SK-N-SH (cell line): ENCODE measurements at regions not wholly inside any gene's neighbourhood (a gene's known extent, or its start where the extent isn't known, plus 50 kb on each side); places are given as distances from the start of the nearest gene placed in this dataset.

Experiments
- CHD2 ChIP-seq: fragments of 150-350 bp; IDR thresholded peaks from 2 replicates; pipeline ENCODE4 v1.6.1; 2018; ENCODE audit warnings: low read length; ENCODE audit not compliant: partially characterized antibody
- CTCF ChIP-seq: fragments of 200-600 bp; sonication (generic); IDR thresholded peaks from 2 replicates; pipeline ENCODE4 v1.6.1; 2017; ENCODE audit warnings: antibody characterized with exemption, mild to moderate bottlenecking, moderate library complexity
- EZH2phosphoT487 ChIP-seq: fragments of 200-600 bp; sonication (generic); IDR thresholded peaks from 2 replicates; pipeline ENCODE4 v1.6.1; 2017; ENCODE audit warnings: low read depth, mixed run types, mild to moderate bottlenecking, antibody characterized with exemption, moderate library complexity, borderline replicate concordance
- GABPA ChIP-seq: IDR thresholded peaks from 2 replicates; pipeline ENCODE4 v1.4.0; 2012; ENCODE audit warnings: low read depth, mild to moderate bottlenecking
- MEF2A ChIP-seq: IDR thresholded peaks from 2 replicates; pipeline ENCODE4 v1.4.0; 2012; ENCODE audit warnings: low read depth, borderline replicate concordance
- POLR2AphosphoS5 ChIP-seq: IDR thresholded peaks from 2 replicates; pipeline ENCODE4 v1.6.1; 2012; ENCODE audit warnings: low read depth, low read length
- RAD21 ChIP-seq: IDR thresholded peaks from 2 replicates; pipeline ENCODE4 v1.6.1; 2012; ENCODE audit warnings: mild to moderate bottlenecking, low read length
- RCOR1 ChIP-seq: fragments of 150-350 bp; IDR thresholded peaks from 2 replicates; pipeline ENCODE4 v1.6.1; 2017; ENCODE audit warnings: antibody characterized with exemption, low read length

GRCh38 chr6:28675600-28675999 is 149.9 kb downstream of the GPX5 start:
- no peak for TF ChIP-seq RAD21
- no peak for TF ChIP-seq EZH2phosphoT487
- no peak for TF ChIP-seq RCOR1
- no peak for TF ChIP-seq MEF2A
- TF ChIP-seq CTCF = no peak
- no peak for TF ChIP-seq CHD2
- no peak for TF ChIP-seq POLR2AphosphoS5
- TF ChIP-seq GABPA = no peak
